ENCODE measurements at regions not wholly inside any gene's neighbourhood (a gene's known extent, or its start where the extent isn't known, plus 50 kb on each side); places are given as distances from the start of the nearest gene placed in this dataset.

DNA sequence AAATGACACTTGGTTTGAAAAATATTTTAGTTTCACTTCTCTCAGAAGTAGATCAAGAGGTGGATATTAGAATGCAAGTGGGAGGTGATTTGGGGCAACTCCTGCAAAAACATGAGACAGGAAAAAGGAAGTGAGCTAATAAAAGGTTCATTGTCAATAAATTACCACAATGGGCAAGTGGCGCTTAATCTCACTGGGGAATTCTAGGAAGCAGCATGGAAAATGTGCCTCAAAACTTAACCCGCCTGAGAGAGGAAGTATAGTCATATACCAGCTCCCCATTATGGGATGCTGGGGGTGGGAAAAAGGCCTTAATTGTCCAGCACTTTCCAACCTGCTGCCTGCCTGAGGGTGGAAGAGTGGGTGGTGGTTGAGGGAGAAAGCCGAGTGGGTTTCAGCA is 204.1 kb downstream of the ELAVL2 start:
- no peaks in the 10 kb centered on the region for H3K27me3 ChIP-seq (ENCODE audit: insufficient read depth, low read length)
- no peak overlapping the region for H2BK5ac ChIP-seq (ENCODE audit: low read depth, low read length, poor library complexity)
- no peak overlapping the region for H3K4me2 ChIP-seq (ENCODE audit: low read length)
- H3K4me1 ChIP-seq (ENCODE audit: control insufficient read depth in 1 of 2, insufficient read depth in 2 of 2, low read length in 2 of 2), result peaks cover 0 to 2% of the 10 kb centered on the region in 2 experiments
- DNase-seq, result no peak
- H3K14ac ChIP-seq (ENCODE audit: low read length), result no peak overlapping the region
- H3K4ac ChIP-seq (ENCODE audit: low read depth, low read length), result no peak overlapping the region
- H3K23ac ChIP-seq (ENCODE audit: low read length), result no peak overlapping the region
- no CpG with 5 or more reads among the region's 3 CpGs for WGBS (ENCODE audit: extremely low coverage, insufficient coverage, insufficient read length)
- H2BK12ac ChIP-seq (ENCODE audit: low read length), result no peak overlapping the region
- no peak overlapping the region for H4K12ac ChIP-seq (ENCODE audit: low read depth, low read length)
- no peak overlapping the region for H3K18ac ChIP-seq (ENCODE audit: low read length)
- H3K9me3 ChIP-seq (ENCODE audit: insufficient read depth, low read depth, low read length), result no peaks in the 10 kb centered on the region
- no peak overlapping the region for H2AFZ ChIP-seq (ENCODE audit: insufficient read depth, low read length, poor library complexity)
- H2AK5ac ChIP-seq (ENCODE audit: low read length), result no peak overlapping the region
- no peak overlapping the region for H2BK120ac ChIP-seq (ENCODE audit: insufficient read depth, low read length, poor library complexity)
- H3K36me3 ChIP-seq (ENCODE audit: control insufficient read depth in 1 of 2, insufficient read depth in 2 of 2, low read length in 2 of 2), result peaks cover 0 to 3% of the 10 kb centered on the region in 2 experiments
- no peak overlapping the region for H3K9ac ChIP-seq (ENCODE audit: low read length)
- no peak overlapping the region for H3K4me3 ChIP-seq (ENCODE audit: low read depth, low read length)
- H4K8ac ChIP-seq (ENCODE audit: low read depth, low read length), result no peak overlapping the region
- no peaks in the 10 kb centered on the region for H3K79me1 ChIP-seq (ENCODE audit: low read length)
- H4K91ac ChIP-seq (ENCODE audit: low read depth, low read length), result no peak overlapping the region
- no peaks in the 10 kb centered on the region for H3K79me2 ChIP-seq (ENCODE audit: control insufficient read depth, insufficient read depth, low read length, poor library complexity)
- no peak overlapping the region for H3K27ac ChIP-seq (ENCODE audit: low read depth, low read length)

DNA sequence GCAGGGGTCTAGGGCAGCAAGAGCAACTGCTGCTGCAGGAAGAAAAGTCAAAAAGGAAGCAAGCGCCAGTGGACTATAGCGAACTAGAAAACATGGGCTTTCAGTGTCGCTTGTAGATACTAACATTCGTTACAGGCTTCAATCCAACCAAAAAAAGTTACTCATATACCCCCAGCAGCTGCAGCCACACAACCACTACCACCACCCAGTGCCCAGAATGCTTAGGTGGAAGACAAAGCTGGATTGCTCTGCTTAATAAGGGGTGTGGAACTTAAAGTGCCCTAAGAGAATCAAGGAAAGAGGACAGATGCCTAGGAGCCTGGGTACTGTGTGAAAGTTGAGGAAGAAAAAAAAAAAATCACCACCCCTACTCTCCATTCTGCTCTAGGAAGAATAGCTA is 203.6 kb downstream of the ELAVL2 start:
- Histone ChIP-seq H3K4me1 (ENCODE audit: control insufficient read depth in 1 of 2, insufficient read depth in 2 of 2, low read length in 2 of 2) (peaks cover 0 to 2% of the 10 kb centered on the region in 2 experiments), H3K79me1 (ENCODE audit: low read length) (no peaks in the 10 kb centered on the region), H2AK5ac (ENCODE audit: low read length) (no peak overlapping the region), H3K9ac (ENCODE audit: low read length) (no peak overlapping the region), H3K14ac (ENCODE audit: low read length) (no peak overlapping the region), H3K23ac (ENCODE audit: low read length) (no peak overlapping the region), H3K4me3 (ENCODE audit: low read depth, low read length) (no peak overlapping the region), H2BK12ac (ENCODE audit: low read length) (no peak overlapping the region), H2AFZ (ENCODE audit: insufficient read depth, low read length, poor library complexity) (no peak overlapping the region), H4K8ac (ENCODE audit: low read depth, low read length) (no peak overlapping the region), H3K36me3 (ENCODE audit: control insufficient read depth in 1 of 2, insufficient read depth in 2 of 2, low read length in 2 of 2) (peaks cover 0 to 3% of the 10 kb centered on the region in 2 experiments), H3K79me2 (ENCODE audit: control insufficient read depth, insufficient read depth, low read length, poor library complexity) (no peaks in the 10 kb centered on the region), H4K12ac (ENCODE audit: low read depth, low read length) (no peak overlapping the region), H3K4me2 (ENCODE audit: low read length) (no peak overlapping the region), H3K9me3 (ENCODE audit: insufficient read depth, low read depth, low read length) (no peaks in the 10 kb centered on the region), H3K4ac (ENCODE audit: low read depth, low read length) (no peak overlapping the region), H3K18ac (ENCODE audit: low read length) (no peak overlapping the region), H3K27ac (ENCODE audit: low read depth, low read length) (no peak overlapping the region), H2BK120ac (ENCODE audit: insufficient read depth, low read length, poor library complexity) (no peak overlapping the region), H2BK5ac (ENCODE audit: low read depth, low read length, poor library complexity) (no peak overlapping the region), H3K27me3 (ENCODE audit: insufficient read depth, low read length) (no peaks in the 10 kb centered on the region), H4K91ac (ENCODE audit: low read depth, low read length) (no peak overlapping the region)
- DNase-seq, result no peak
- WGBS (ENCODE audit: extremely low coverage, insufficient coverage, insufficient read length), result no CpG with 5 or more reads among the region's 4 CpGs

DNA sequence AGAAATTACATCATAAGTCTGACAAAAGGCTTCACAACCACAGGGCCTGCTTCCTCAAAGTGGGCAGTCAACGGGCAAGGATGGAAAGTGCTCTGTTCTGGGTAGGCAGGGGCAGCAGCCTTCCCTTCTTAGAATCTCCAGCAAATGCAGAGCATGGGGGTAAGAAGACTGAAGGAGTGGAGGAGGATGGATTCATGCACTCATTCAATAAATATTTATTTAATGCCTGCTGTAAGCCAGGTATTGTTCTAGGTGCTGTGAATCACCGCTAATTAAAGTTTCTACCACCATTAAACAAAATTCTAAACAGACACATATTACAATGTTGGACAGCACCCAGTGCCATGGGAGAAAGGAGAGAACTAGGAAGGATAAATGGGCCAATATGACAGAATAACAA is 195.6 kb downstream of the ELAVL2 start:
- Histone ChIP-seq H3K36me3 (ENCODE audit: control insufficient read depth in 1 of 2, insufficient read depth in 2 of 2, low read length in 2 of 2) (no peaks in the 10 kb centered on the region), H4K12ac (ENCODE audit: low read depth, low read length) (no peak overlapping the region), H3K4me2 (ENCODE audit: low read length) (no peak overlapping the region), H3K27ac (ENCODE audit: low read depth, low read length) (no peak overlapping the region), H3K4ac (ENCODE audit: low read depth, low read length) (no peak overlapping the region), H3K79me2 (ENCODE audit: control insufficient read depth, insufficient read depth, low read length, poor library complexity) (no peaks in the 10 kb centered on the region), H4K8ac (ENCODE audit: low read depth, low read length) (no peak overlapping the region), H3K9me3 (ENCODE audit: insufficient read depth, low read depth, low read length) (no peaks in the 10 kb centered on the region), H3K4me3 (ENCODE audit: low read depth, low read length) (no peak overlapping the region), H3K9ac (ENCODE audit: low read length) (no peak overlapping the region), H2AFZ (ENCODE audit: insufficient read depth, low read length, poor library complexity) (no peak overlapping the region), H3K23ac (ENCODE audit: low read length) (no peak overlapping the region), H3K79me1 (ENCODE audit: low read length) (no peaks in the 10 kb centered on the region), H3K14ac (ENCODE audit: low read length) (no peak overlapping the region), H2BK12ac (ENCODE audit: low read length) (no peak overlapping the region), H2BK120ac (ENCODE audit: insufficient read depth, low read length, poor library complexity) (no peak overlapping the region), H3K18ac (ENCODE audit: low read length) (no peak overlapping the region), H2BK5ac (ENCODE audit: low read depth, low read length, poor library complexity) (no peak overlapping the region), H3K27me3 (ENCODE audit: insufficient read depth, low read length) (no peaks in the 10 kb centered on the region), H2AK5ac (ENCODE audit: low read length) (no peak overlapping the region), H3K4me1 (ENCODE audit: control insufficient read depth in 1 of 2, insufficient read depth in 2 of 2, low read length in 2 of 2) (no peaks in the 10 kb centered on the region), H4K91ac (ENCODE audit: low read depth, low read length) (no peak overlapping the region)
- DNase-seq, result no peak
- no CpG with 5 or more reads among the region's 2 CpGs for WGBS (ENCODE audit: extremely low coverage, insufficient coverage, insufficient read length)

DNA sequence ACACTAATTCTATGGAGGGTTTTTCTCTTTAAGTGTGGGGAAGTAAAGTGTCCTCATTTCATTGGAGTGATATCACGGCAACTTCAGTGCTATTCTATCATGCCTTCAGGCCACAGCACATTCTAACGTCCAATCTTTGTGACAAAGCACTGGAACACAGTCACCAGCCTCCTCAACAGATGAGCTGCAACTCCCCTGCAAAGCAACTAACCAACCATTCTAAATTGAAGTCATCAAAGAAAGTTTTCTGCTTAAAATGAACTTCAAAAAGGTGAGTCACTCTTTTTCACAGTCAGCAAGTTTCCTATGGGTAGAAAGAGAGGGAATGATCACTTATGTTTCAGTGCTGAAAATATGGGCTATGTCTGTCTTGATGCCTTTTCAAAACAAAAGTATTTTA is 190.8 kb downstream of the ELAVL2 start:
- Histone ChIP-seq H3K9me3 (ENCODE audit: insufficient read depth, low read depth, low read length) (no peaks in the 10 kb centered on the region), H3K14ac (ENCODE audit: low read length) (no peak overlapping the region), H2AK5ac (ENCODE audit: low read length) (no peak overlapping the region), H3K36me3 (ENCODE audit: control insufficient read depth in 1 of 2, insufficient read depth in 2 of 2, low read length in 2 of 2) (no peaks in the 10 kb centered on the region), H3K9ac (ENCODE audit: low read length) (no peak overlapping the region), H4K91ac (ENCODE audit: low read depth, low read length) (no peak overlapping the region), H3K23ac (ENCODE audit: low read length) (no peak overlapping the region), H3K79me2 (ENCODE audit: control insufficient read depth, insufficient read depth, low read length, poor library complexity) (no peaks in the 10 kb centered on the region), H3K4ac (ENCODE audit: low read depth, low read length) (no peak overlapping the region), H4K8ac (ENCODE audit: low read depth, low read length) (no peak overlapping the region), H3K4me3 (ENCODE audit: low read depth, low read length) (no peak overlapping the region), H3K4me2 (ENCODE audit: low read length) (no peak overlapping the region), H2AFZ (ENCODE audit: insufficient read depth, low read length, poor library complexity) (no peak overlapping the region), H3K18ac (ENCODE audit: low read length) (no peak overlapping the region), H2BK120ac (ENCODE audit: insufficient read depth, low read length, poor library complexity) (no peak overlapping the region), H3K4me1 (ENCODE audit: control insufficient read depth in 1 of 2, insufficient read depth in 2 of 2, low read length in 2 of 2) (no peaks in the 10 kb centered on the region), H3K27me3 (ENCODE audit: insufficient read depth, low read length) (no peaks in the 10 kb centered on the region), H3K27ac (ENCODE audit: low read depth, low read length) (no peak overlapping the region), H4K12ac (ENCODE audit: low read depth, low read length) (no peak overlapping the region), H3K79me1 (ENCODE audit: low read length) (no peaks in the 10 kb centered on the region), H2BK12ac (ENCODE audit: low read length) (no peak overlapping the region), H2BK5ac (ENCODE audit: low read depth, low read length, poor library complexity) (no peak overlapping the region)
- DNase-seq, result no peak
- no CpG with 5 or more reads among the region's 2 CpGs for WGBS (ENCODE audit: extremely low coverage, insufficient coverage, insufficient read length)
